Tongue (tissue), 1 donor: ENCODE measurements at regions not wholly inside any gene's neighbourhood (a gene's known extent, or its start where the extent isn't known, plus 50 kb on each side); places are given as distances from the start of the nearest gene placed in this dataset.

Experiments
- DNase-seq: peaks from one replicate; pipeline ENCODE4 v3.0.0-alpha.2; 2015

- DNase-seq, result no peak
Observed at GRCh38 chr11:114877976-114878375, 199.6 kb downstream of the NXPE2 start.

GRCh38 chr11:114880442-114880841, 202.1 kb downstream of the NXPE2 start:
- no peak for DNase-seq

GRCh38 chr11:114883472-114883871, 205.1 kb downstream of the NXPE2 start:
- DNase-seq, result no peak

GRCh38 chr11:114886644-114887265, 208.4 kb downstream of the NXPE2 start:
- no peak for DNase-seq

- DNase-seq, result no peak
Observed at GRCh38 chr11:114889594-114890011, 211.3 kb downstream of the NXPE2 start.

- no peak for DNase-seq
Observed at GRCh38 chr11:114890038-114890437, 211.7 kb downstream of the NXPE2 start.

GRCh38 chr11:114891911-114892310, 213.6 kb downstream of the NXPE2 start:
- DNase-seq, result no peak

GRCh38 chr11:114892381-114893197, 214.3 kb downstream of the NXPE2 start:
- DNase-seq, result no peak

GRCh38 chr11:114893329-114893728, 215.0 kb downstream of the NXPE2 start:
- DNase-seq, result no peak

GRCh38 chr11:114896594-114896993, 218.3 kb downstream of the NXPE2 start:
- no peak for DNase-seq

- DNase-seq, result no peak
Observed at GRCh38 chr11:114909866-114910265, 231.5 kb downstream of the NXPE2 start.

GRCh38 chr11:114912826-114913225, 234.5 kb downstream of the NXPE2 start:
- DNase-seq, result no peak

GRCh38 chr11:114914231-114915005, 236.1 kb downstream of the NXPE2 start:
- no peak for DNase-seq

- DNase-seq, result no peak
Observed at GRCh38 chr11:114915871-114916805, 237.8 kb downstream of the NXPE2 start.

GRCh38 chr11:114918286-114918685, 240.0 kb downstream of the NXPE2 start:
- no peak for DNase-seq

GRCh38 chr11:114921697-114922096, 243.4 kb downstream of the NXPE2 start:
- no peak for DNase-seq

GRCh38 chr11:114924042-114924441, 245.7 kb downstream of the NXPE2 start:
- DNase-seq, result no peak

GRCh38 chr11:114925591-114925990, 247.3 kb downstream of the NXPE2 start:
- no peak for DNase-seq

GRCh38 chr11:114928260-114928870, 250.0 kb downstream of the NXPE2 start:
- no peak for DNase-seq

- no peak for DNase-seq
Observed at GRCh38 chr11:114929351-114930000, 251.1 kb downstream of the NXPE2 start.

- no peak for DNase-seq
Observed at GRCh38 chr11:114938799-114939198, 260.5 kb downstream of the NXPE2 start.
